Thyroid gland (tissue), 4 donors: ENCODE measurements at regions not wholly inside any gene's neighbourhood (a gene's known extent, or its start where the extent isn't known, plus 50 kb on each side); places are given as distances from the start of the nearest gene placed in this dataset.

Experiments used
- CTCF ChIP-seq, 6 experiments: fragments of 200-600 bp in 3 of 6; fragments of 450-650 bp in 3 of 6; sonication (generic) in 3 of 6; IDR thresholded peaks; one replicate each; pipeline ENCODE4 v1.5.1; 2016 to 2019; ENCODE audit warnings: antibody characterized with exemption in 6 of 6, mild to moderate bottlenecking in 2 of 6, inconsistent platforms in 1 of 6, moderate library complexity in 1 of 6
- POLR2A ChIP-seq, 2 donors: fragments of 450-650 bp; IDR thresholded peaks; one replicate each; pipeline ENCODE4 v1.6.1; 2017; ENCODE audit warnings: antibody characterized with exemption in 2 of 2, mild to moderate bottlenecking in 2 of 2, moderate library complexity in 1 of 2

- TF ChIP-seq POLR2A (IDR thresholded peaks at IDR 0.05) (no peak), CTCF (IDR thresholded peaks at IDR 0.05) (no peak)
Observed at GRCh38 chr4:54513741-54514140, 144.0 kb upstream of the KIT start.
